ENCODE measurements at regions not wholly inside any gene's neighbourhood (a gene's known extent, or its start where the extent isn't known, plus 50 kb on each side); places are given as distances from the start of the nearest gene placed in this dataset.

DNA sequence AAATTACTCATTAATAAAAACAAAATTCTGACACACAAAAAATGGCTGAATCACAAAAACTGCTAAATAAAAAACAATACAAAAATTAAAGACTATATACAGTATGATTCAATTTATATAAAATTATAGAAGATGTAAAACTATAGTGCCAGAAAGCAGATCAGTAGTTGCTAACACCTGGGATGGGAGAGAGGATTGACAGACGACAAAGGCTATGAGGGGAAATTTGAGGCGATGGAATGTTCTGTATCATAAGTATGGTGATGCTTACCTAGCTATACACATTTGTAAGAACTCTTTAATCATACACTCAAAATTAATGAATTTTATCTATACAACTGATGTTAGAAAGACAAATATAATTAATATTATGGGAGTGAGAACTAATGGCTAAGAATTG lies 247.9 kb upstream of the GJE1 start:
- Histone ChIP-seq H3K79me2 (replicated peaks; ENCODE audit: insufficient read depth, low read length) (no peaks in the 10 kb centered on the region), H3K27ac (ENCODE audit: low read length) (no peak overlapping the region), H3K9ac (ENCODE audit: low read length) (no peak overlapping the region), H2AFZ (ENCODE audit: low read depth, low read length) (no peak overlapping the region), H3K4me2 (ENCODE audit: low read length) (no peak overlapping the region), H3K27me3 (ENCODE audit: insufficient read depth, low read depth, low read length) (no peaks in the 10 kb centered on the region), H3K36me3 (ENCODE audit: insufficient read depth, low read length) (no peaks in the 10 kb centered on the region), H3F3A (ENCODE audit: insufficient read depth, low read length, poor library complexity, severe bottlenecking) (no peaks in the 10 kb centered on the region), H3K4me3 (ENCODE audit: low read length) (no peak overlapping the region), H3K9me3 (ENCODE audit: low read length) (peaks cover 4% of the 10 kb centered on the region), H3K9me2 (ENCODE audit: insufficient read depth, low read length) (no peaks in the 10 kb centered on the region), H4K20me1 (ENCODE audit: insufficient read depth) (no peaks in the 10 kb centered on the region)
- TF ChIP-seq EZH2 (IDR thresholded peaks at IDR 0.05; ENCODE audit: borderline replicate concordance, insufficient read depth, low read length, poor library complexity, severe bottlenecking) (no peak), TAF1 (IDR thresholded peaks at IDR 0.05; ENCODE audit: low read depth) (no peak), POLR2AphosphoS5 (IDR thresholded peaks at IDR 0.05) (no peak), SMC3 (conservative IDR thresholded peaks at IDR 0.05; ENCODE audit: poor library complexity) (no peak)

DNA sequence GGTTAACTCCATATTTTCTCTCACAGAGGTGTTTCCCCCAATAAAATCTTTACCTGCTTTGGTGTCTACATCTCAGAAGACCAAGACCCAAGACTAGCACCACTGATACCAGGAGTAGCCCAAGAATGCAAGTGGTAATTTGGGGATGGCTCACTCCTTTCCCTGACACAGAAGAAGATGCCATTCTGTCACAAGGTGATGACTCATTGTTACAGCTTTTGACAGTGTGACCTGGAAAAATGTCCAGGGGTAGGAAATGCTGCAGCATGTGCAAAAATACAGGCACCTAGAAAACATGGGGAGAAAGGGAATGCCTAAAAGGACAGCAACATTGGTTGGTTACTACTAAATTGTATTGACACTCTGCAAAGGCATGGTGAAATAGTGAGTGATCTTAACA lies 254.0 kb upstream of the GJE1 start:
- Histone ChIP-seq H3K9me2 (ENCODE audit: insufficient read depth, low read length) (no peaks in the 10 kb centered on the region), H3K36me3 (ENCODE audit: insufficient read depth, low read length) (no peaks in the 10 kb centered on the region), H3F3A (ENCODE audit: insufficient read depth, low read length, poor library complexity, severe bottlenecking) (no peaks in the 10 kb centered on the region), H3K9ac (ENCODE audit: low read length) (no peak overlapping the region), H3K27ac (ENCODE audit: low read length) (no peak overlapping the region), H4K20me1 (ENCODE audit: insufficient read depth) (no peaks in the 10 kb centered on the region), H3K9me3 (ENCODE audit: low read length) (no peaks in the 10 kb centered on the region), H3K27me3 (ENCODE audit: insufficient read depth, low read depth, low read length) (no peaks in the 10 kb centered on the region), H2AFZ (ENCODE audit: low read depth, low read length) (no peak overlapping the region), H3K4me3 (ENCODE audit: low read length) (no peak overlapping the region), H3K79me2 (replicated peaks; ENCODE audit: insufficient read depth, low read length) (no peaks in the 10 kb centered on the region), H3K4me2 (ENCODE audit: low read length) (no peak overlapping the region)
- TF ChIP-seq POLR2AphosphoS5 (IDR thresholded peaks at IDR 0.05): no peak
- TF ChIP-seq, protein P1, sequence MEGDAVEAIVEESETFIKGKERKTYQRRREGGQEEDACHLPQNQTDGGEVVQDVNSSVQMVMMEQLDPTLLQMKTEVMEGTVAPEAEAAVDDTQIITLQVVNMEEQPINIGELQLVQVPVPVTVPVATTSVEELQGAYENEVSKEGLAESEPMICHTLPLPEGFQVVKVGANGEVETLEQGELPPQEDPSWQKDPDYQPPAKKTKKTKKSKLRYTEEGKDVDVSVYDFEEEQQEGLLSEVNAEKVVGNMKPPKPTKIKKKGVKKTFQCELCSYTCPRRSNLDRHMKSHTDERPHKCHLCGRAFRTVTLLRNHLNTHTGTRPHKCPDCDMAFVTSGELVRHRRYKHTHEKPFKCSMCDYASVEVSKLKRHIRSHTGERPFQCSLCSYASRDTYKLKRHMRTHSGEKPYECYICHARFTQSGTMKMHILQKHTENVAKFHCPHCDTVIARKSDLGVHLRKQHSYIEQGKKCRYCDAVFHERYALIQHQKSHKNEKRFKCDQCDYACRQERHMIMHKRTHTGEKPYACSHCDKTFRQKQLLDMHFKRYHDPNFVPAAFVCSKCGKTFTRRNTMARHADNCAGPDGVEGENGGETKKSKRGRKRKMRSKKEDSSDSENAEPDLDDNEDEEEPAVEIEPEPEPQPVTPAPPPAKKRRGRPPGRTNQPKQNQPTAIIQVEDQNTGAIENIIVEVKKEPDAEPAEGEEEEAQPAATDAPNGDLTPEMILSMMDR (IDR thresholded peaks at IDR 0.05; ENCODE audit: poor library complexity, severe bottlenecking): no peak
- no peak for TF ChIP-seq MXI1 (conservative IDR thresholded peaks at IDR 0.05; ENCODE audit: poor library complexity, severe bottlenecking)
- no peak for TF ChIP-seq EZH2 (IDR thresholded peaks at IDR 0.05; ENCODE audit: borderline replicate concordance, insufficient read depth, low read length, poor library complexity, severe bottlenecking)
- TF ChIP-seq RAD21 (conservative IDR thresholded peaks at IDR 0.05): no peak
- no peak for TF ChIP-seq SMC3 (conservative IDR thresholded peaks at IDR 0.05; ENCODE audit: poor library complexity)
- TF ChIP-seq, protein P2, sequence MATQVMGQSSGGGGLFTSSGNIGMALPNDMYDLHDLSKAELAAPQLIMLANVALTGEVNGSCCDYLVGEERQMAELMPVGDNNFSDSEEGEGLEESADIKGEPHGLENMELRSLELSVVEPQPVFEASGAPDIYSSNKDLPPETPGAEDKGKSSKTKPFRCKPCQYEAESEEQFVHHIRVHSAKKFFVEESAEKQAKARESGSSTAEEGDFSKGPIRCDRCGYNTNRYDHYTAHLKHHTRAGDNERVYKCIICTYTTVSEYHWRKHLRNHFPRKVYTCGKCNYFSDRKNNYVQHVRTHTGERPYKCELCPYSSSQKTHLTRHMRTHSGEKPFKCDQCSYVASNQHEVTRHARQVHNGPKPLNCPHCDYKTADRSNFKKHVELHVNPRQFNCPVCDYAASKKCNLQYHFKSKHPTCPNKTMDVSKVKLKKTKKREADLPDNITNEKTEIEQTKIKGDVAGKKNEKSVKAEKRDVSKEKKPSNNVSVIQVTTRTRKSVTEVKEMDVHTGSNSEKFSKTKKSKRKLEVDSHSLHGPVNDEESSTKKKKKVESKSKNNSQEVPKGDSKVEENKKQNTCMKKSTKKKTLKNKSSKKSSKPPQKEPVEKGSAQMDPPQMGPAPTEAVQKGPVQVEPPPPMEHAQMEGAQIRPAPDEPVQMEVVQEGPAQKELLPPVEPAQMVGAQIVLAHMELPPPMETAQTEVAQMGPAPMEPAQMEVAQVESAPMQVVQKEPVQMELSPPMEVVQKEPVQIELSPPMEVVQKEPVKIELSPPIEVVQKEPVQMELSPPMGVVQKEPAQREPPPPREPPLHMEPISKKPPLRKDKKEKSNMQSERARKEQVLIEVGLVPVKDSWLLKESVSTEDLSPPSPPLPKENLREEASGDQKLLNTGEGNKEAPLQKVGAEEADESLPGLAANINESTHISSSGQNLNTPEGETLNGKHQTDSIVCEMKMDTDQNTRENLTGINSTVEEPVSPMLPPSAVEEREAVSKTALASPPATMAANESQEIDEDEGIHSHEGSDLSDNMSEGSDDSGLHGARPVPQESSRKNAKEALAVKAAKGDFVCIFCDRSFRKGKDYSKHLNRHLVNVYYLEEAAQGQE (IDR thresholded peaks at IDR 0.05; ENCODE audit: borderline replicate concordance): no peak
- no peak for TF ChIP-seq TAF1 (IDR thresholded peaks at IDR 0.05; ENCODE audit: low read depth)
- no peak for TF ChIP-seq EP300 (conservative IDR thresholded peaks at IDR 0.05; ENCODE audit: poor library complexity, severe bottlenecking)

Measured in neural cell (in vitro differentiated cells).